ENCODE measurements at regions not wholly inside any gene's neighbourhood (a gene's known extent, or its start where the extent isn't known, plus 50 kb on each side); places are given as distances from the start of the nearest gene placed in this dataset.

DNA sequence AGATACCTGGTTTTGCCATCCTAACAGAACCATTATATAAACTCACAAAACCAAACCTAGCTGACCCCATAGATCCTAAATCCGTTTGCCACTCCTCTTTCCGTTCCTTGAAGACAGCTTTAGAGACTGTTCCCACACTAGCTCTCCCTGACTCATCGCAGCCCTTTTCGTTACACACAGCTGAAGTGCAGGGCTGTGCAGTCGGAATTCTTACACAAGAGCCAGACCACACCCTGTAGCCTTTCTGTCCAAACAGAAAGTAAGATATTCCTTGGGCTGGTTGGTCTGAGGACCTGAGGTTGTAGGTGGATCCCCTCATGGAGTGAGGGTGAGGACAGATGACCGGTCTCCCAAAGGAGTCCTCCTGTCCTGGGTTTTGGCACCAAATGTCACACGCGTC is 56.7 kb upstream of the NAA35 start:
- no peak overlapping the region for H3K4me3 Mint-ChIP-seq (ENCODE audit: unreplicated experiment)
- TF ChIP-seq, protein P1, sequence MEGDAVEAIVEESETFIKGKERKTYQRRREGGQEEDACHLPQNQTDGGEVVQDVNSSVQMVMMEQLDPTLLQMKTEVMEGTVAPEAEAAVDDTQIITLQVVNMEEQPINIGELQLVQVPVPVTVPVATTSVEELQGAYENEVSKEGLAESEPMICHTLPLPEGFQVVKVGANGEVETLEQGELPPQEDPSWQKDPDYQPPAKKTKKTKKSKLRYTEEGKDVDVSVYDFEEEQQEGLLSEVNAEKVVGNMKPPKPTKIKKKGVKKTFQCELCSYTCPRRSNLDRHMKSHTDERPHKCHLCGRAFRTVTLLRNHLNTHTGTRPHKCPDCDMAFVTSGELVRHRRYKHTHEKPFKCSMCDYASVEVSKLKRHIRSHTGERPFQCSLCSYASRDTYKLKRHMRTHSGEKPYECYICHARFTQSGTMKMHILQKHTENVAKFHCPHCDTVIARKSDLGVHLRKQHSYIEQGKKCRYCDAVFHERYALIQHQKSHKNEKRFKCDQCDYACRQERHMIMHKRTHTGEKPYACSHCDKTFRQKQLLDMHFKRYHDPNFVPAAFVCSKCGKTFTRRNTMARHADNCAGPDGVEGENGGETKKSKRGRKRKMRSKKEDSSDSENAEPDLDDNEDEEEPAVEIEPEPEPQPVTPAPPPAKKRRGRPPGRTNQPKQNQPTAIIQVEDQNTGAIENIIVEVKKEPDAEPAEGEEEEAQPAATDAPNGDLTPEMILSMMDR (IDR thresholded peaks at IDR 0.05): no peak
- H3K27ac Mint-ChIP-seq (ENCODE audit: unreplicated experiment): no peak overlapping the region
- H3K9me3 Mint-ChIP-seq (ENCODE audit: unreplicated experiment): no peaks in the 10 kb centered on the region
- no peak for DNase-seq (ENCODE audit: extremely low spot score, unreplicated experiment)
- H3K4me1 Mint-ChIP-seq (ENCODE audit: unreplicated experiment): no peaks in the 10 kb centered on the region
- no peaks in the 10 kb centered on the region for H3K27me3 Mint-ChIP-seq (ENCODE audit: unreplicated experiment)
- H3K36me3 Mint-ChIP-seq (ENCODE audit: unreplicated experiment): no peaks in the 10 kb centered on the region

DNA sequence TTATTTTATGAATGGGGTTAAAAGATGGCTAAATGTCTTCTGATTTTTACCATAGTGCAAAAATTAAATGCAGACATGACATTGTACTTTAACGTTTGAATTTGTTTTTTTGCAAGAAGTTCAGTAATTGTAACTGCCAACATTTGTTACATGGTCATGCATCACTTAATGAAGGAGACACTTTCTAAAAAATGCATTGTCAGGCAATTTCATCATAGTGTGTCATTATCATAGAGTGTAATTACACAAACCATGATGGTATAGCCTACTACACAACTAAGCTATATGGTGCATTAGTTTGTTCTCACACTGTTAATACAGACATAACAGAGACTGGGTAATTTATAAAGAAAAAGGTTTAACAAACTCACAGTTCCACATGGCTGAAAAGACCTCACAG is 50.0 kb upstream of the NAA35 start:
- Mint-ChIP-seq H3K4me3 (ENCODE audit: unreplicated experiment) (no peak overlapping the region), H3K4me1 (ENCODE audit: unreplicated experiment) (no peaks in the 10 kb centered on the region), H3K27ac (ENCODE audit: unreplicated experiment) (no peak overlapping the region), H3K9me3 (ENCODE audit: unreplicated experiment) (no peaks in the 10 kb centered on the region), H3K27me3 (ENCODE audit: unreplicated experiment) (peaks cover 12% of the 10 kb centered on the region), H3K36me3 (ENCODE audit: unreplicated experiment) (no peaks in the 10 kb centered on the region)
- DNase-seq (ENCODE audit: extremely low spot score, unreplicated experiment): no peak
- TF ChIP-seq, protein P1 (IDR thresholded peaks at IDR 0.05): no peak

Measured in osteocyte (in vitro differentiated cells).